ENCODE measurements at regions not wholly inside any gene's neighbourhood (a gene's known extent, or its start where the extent isn't known, plus 50 kb on each side); places are given as distances from the start of the nearest gene placed in this dataset.

DNA sequence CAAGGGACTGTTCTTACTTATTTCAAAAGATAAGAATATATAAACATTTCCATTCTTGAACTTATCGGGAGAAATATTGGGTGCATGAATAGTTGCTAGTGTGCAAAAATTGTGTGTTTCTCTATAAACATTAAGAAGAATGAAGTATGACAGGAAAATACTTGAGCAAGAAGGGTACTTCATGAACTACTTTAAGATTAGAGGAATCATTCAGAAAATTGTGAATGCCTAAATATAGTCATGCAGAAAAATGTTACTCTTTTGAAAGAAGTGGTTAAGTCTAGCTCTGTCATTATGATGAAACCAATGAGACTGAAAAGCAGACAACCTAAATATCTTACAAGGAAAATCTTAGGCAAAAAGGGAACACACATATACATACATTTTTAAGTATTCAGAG, 207.8 kb upstream of the PCDH18 start:
- no peaks in the 10 kb centered on the region for H3K9me3 ChIP-seq
- peaks cover 0 to 2% of the 10 kb centered on the region in 2 experiments; a peak in 2 of 4 replicates for H3K4me1 ChIP-seq (ENCODE audit: control insufficient read depth in 1 of 2, insufficient read depth in 2 of 2, low read depth in 1 of 2, low read length in 1 of 2)
- H4K20me1 ChIP-seq (ENCODE audit: insufficient read depth) = no peaks in the 10 kb centered on the region
- DNase-seq = no peak
- no peaks in the 10 kb centered on the region for H3K79me2 ChIP-seq (ENCODE audit: insufficient read depth)
- no peak overlapping the region for H3K4me3 ChIP-seq (ENCODE audit: low read depth in 2 of 2, low read length in 1 of 2)
- peak overlapping the region; percentile 23 for H2AFZ ChIP-seq (ENCODE audit: low read depth)
- H3F3A ChIP-seq (replicated peaks; ENCODE audit: insufficient read depth) = no peaks in the 10 kb centered on the region
- no peaks in the 10 kb centered on the region; the same call in 1 of the 2 replicates for H3K9me2 ChIP-seq
- H3K27me3 ChIP-seq (ENCODE audit: insufficient read depth) = no peaks in the 10 kb centered on the region
- ChIA-PET POLR2A (no interaction called here), CTCF (no interaction called here)
- H3K9ac ChIP-seq = no peak overlapping the region
- H3K36me3 ChIP-seq (replicated peaks in 1 of 2; ENCODE audit: control insufficient read depth in 1 of 2, insufficient read depth in 2 of 2, low read length in 1 of 2) = no peaks in the 10 kb centered on the region
- H3K27ac ChIP-seq (ENCODE audit: low read depth in 2 of 2, low read length in 1 of 2) = no peak overlapping the region
- H3K4me2 ChIP-seq = no peak overlapping the region
- 95% methylated on average over 1 of the region's 1 CpG for WGBS (ENCODE audit: low lambda C conversion rate)
- TF ChIP-seq RFX5 (IDR thresholded peaks at IDR 0.05; ENCODE audit: low read length) (no peak), FOSL2 (IDR thresholded peaks at IDR 0.05; ENCODE audit: borderline replicate concordance, low read depth) (no peak), FOXJ3 (CRISPR knock-in tag; IDR thresholded peaks at IDR 0.05) (no peak), GABPA (IDR thresholded peaks at IDR 0.05; ENCODE audit: low read depth) (no peak)
- TF ChIP-seq, protein P1, sequence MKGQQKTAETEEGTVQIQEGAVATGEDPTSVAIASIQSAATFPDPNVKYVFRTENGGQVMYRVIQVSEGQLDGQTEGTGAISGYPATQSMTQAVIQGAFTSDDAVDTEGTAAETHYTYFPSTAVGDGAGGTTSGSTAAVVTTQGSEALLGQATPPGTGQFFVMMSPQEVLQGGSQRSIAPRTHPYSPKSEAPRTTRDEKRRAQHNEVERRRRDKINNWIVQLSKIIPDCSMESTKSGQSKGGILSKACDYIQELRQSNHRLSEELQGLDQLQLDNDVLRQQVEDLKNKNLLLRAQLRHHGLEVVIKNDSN (IDR thresholded peaks at IDR 0.05; ENCODE audit: borderline replicate concordance, low read depth) = no peak

- Histone ChIP-seq H3F3A (replicated peaks; ENCODE audit: insufficient read depth) (no peaks in the 10 kb centered on the region), H3K4me1 (ENCODE audit: control insufficient read depth in 1 of 2, insufficient read depth in 2 of 2, low read depth in 1 of 2, low read length in 1 of 2) (peaks cover 0 to 2% of the 10 kb centered on the region in 2 experiments; a peak in 2 of 4 replicates), H3K27me3 (ENCODE audit: insufficient read depth) (no peaks in the 10 kb centered on the region), H3K9ac (no peak overlapping the region), H3K79me2 (ENCODE audit: insufficient read depth) (no peaks in the 10 kb centered on the region), H4K20me1 (ENCODE audit: insufficient read depth) (no peaks in the 10 kb centered on the region), H3K9me2 (no peaks in the 10 kb centered on the region; the same call in 1 of the 2 replicates), H3K4me3 (ENCODE audit: low read depth in 2 of 2, low read length in 1 of 2) (no peak overlapping the region), H2AFZ (ENCODE audit: low read depth) (no peak overlapping the region), H3K9me3 (no peaks in the 10 kb centered on the region), H3K36me3 (replicated peaks in 1 of 2; ENCODE audit: control insufficient read depth in 1 of 2, insufficient read depth in 2 of 2, low read length in 1 of 2) (no peaks in the 10 kb centered on the region), H3K4me2 (no peak overlapping the region), H3K27ac (ENCODE audit: low read depth in 2 of 2, low read length in 1 of 2) (no peak overlapping the region)
- 90% methylated on average over 1 of the region's 1 CpG for WGBS (ENCODE audit: low lambda C conversion rate)
- TF ChIP-seq FOXM1 (IDR thresholded peaks at IDR 0.05; ENCODE audit: low read depth) (no peak), FOXJ3 (CRISPR knock-in tag; IDR thresholded peaks at IDR 0.05) (no peak), RCOR1 (IDR thresholded peaks at IDR 0.05; ENCODE audit: low read length) (no peak)
- ChIA-PET POLR2A (no interaction called here), CTCF (no interaction called here)
- no peak for DNase-seq
Observed at GRCh38 chr4:137739391-137739790, 207.1 kb upstream of the PCDH18 start.

DNA sequence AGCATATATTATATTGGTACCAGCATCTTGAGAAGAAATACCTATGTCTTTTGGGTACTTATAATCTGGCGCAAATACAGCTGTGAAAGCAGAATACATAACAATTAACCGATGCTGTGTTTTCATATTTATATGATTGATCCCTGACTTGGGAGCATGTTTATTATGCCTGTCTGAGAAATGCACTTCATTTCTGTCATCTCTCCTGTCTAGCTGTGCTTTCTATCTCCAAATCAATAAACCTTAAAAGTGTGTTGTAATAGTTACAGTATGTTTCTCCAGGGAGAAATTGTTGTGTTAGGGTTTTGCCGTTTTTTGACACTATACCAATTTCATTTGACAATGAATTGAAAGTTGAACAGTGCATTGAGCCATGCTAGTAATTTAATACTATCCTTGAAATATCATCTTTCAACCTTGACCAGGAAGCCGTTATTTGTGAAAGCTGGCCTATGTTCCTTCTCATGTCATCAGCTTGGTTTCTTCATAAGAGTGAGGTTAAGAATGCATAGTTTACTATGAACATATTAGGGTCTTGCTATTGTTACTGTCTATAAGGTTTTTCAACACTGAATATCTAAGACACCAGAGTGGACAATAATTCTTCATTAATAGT, 206.2 kb upstream of the PCDH18 start:
- no peak for DNase-seq
- ChIA-PET POLR2A (no interaction called here), CTCF (no interaction called here)
- H3K9me3 ChIP-seq = no peaks in the 10 kb centered on the region
- H3K27ac ChIP-seq (ENCODE audit: low read depth in 2 of 2, low read length in 1 of 2) = no peak overlapping the region
- H3K27me3 ChIP-seq (ENCODE audit: insufficient read depth) = no peaks in the 10 kb centered on the region
- 92% methylated on average over 4 of the region's 4 CpGs for WGBS (ENCODE audit: low lambda C conversion rate)
- H3K4me1 ChIP-seq (ENCODE audit: control insufficient read depth in 1 of 2, insufficient read depth in 2 of 2, low read depth in 1 of 2, low read length in 1 of 2) = no peaks in the 10 kb centered on the region
- H2AFZ ChIP-seq (ENCODE audit: low read depth) = no peak overlapping the region
- no peaks in the 10 kb centered on the region for H3K79me2 ChIP-seq (ENCODE audit: insufficient read depth)
- no peak overlapping the region for H3K4me3 ChIP-seq (ENCODE audit: low read depth in 2 of 2, low read length in 1 of 2)
- no peak overlapping the region for H3K4me2 ChIP-seq
- H4K20me1 ChIP-seq (ENCODE audit: insufficient read depth) = no peaks in the 10 kb centered on the region
- H3K9me2 ChIP-seq = no peaks in the 10 kb centered on the region; the same call in 1 of the 2 replicates
- no peaks in the 10 kb centered on the region for H3K36me3 ChIP-seq (replicated peaks in 1 of 2; ENCODE audit: control insufficient read depth in 1 of 2, insufficient read depth in 2 of 2, low read length in 1 of 2)
- no peak overlapping the region for H3K9ac ChIP-seq
- TF ChIP-seq NRF1 (IDR thresholded peaks at IDR 0.05; ENCODE audit: low read depth, low read length) (no peak), IRF3 (IDR thresholded peaks at IDR 0.05; ENCODE audit: low read depth, low read length) (no peak), FOXJ3 (CRISPR knock-in tag; IDR thresholded peaks at IDR 0.05) (no peak), ELF1 (IDR thresholded peaks at IDR 0.05) (no peak), MXI1 (IDR thresholded peaks at IDR 0.05; ENCODE audit: low read depth, low read length) (no peak), TEAD4 (IDR thresholded peaks at IDR 0.05; ENCODE audit: borderline replicate concordance, insufficient read depth) (no peak), FOSL2 (IDR thresholded peaks at IDR 0.05; ENCODE audit: borderline replicate concordance, low read depth) (no peak), RAD21 (IDR thresholded peaks at IDR 0.05; ENCODE audit: low read length) (no peak), TCF12 (IDR thresholded peaks at IDR 0.05) (no peak), SIN3A (IDR thresholded peaks at IDR 0.05; ENCODE audit: borderline replicate concordance, low read depth, low read length) (no peak)
- H3F3A ChIP-seq (replicated peaks; ENCODE audit: insufficient read depth) = no peaks in the 10 kb centered on the region
